ENCODE measurements at regions not wholly inside any gene's neighbourhood (a gene's known extent, or its start where the extent isn't known, plus 50 kb on each side); places are given as distances from the start of the nearest gene placed in this dataset.

DNA sequence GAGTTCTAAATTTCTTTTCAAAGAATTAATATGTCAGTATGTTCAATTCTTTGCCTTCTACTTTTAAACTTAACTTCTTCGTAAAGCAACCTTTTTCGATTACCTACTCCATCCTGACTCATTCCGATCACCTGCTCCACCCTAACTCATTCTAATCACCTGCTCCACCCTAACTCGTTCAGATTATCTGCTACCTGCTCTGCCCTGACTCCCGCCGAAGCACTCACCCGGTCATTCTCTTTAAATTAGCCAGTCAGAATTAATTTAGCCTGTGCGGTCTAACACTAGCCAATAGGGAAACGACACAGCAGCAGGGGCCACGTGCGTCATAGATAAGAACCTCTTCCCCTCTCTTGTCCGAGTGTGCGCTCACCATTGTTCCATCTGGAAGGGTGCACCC, 60.1 kb upstream of the SH3RF1 start:
- Histone ChIP-seq H3K27ac (ENCODE audit: low read depth, low read length) (no peak overlapping the region), H3K36me3 (ENCODE audit: control insufficient read depth in 2 of 4, insufficient read depth in 4 of 4, low read length in 3 of 4) (no peaks in the 10 kb centered on the region), H3K79me1 (ENCODE audit: low read depth, low read length) (no peaks in the 10 kb centered on the region), H2BK120ac (replicated peaks; ENCODE audit: low read depth, low read length) (no peak overlapping the region), H2BK12ac (ENCODE audit: low read depth, low read length) (no peak overlapping the region), H3K9ac (replicated peaks in 1 of 4; ENCODE audit: extremely low read depth in 1 of 4, low read depth in 3 of 4, low read length in 3 of 4) (no peak overlapping the region), H3K4me3 (ENCODE audit: extremely low read depth in 1 of 4, insufficient read depth in 2 of 4, low read depth in 3 of 4, low read length in 4 of 4) (no peak overlapping the region), H2BK15ac (ENCODE audit: low read length) (no peak overlapping the region), H4K5ac (ENCODE audit: insufficient read length, low read depth, low read length) (no peak overlapping the region), H3K79me2 (ENCODE audit: control insufficient read depth in 1 of 2, insufficient read depth in 2 of 2, low read length in 2 of 2) (no peaks in the 10 kb centered on the region), H2BK20ac (ENCODE audit: low read length) (no peak overlapping the region), H3K4me2 (ENCODE audit: insufficient read depth in 1 of 2, low read depth in 2 of 2, low read length in 2 of 2) (no peak overlapping the region), H3K4ac (replicated peaks; ENCODE audit: insufficient read length, low read depth, low read length) (no peak overlapping the region), H4K8ac (ENCODE audit: extremely low read depth, insufficient read depth, low read length) (no peak overlapping the region), H4K91ac (replicated peaks; ENCODE audit: insufficient read length, low read length) (no peak overlapping the region), H3K56ac (replicated peaks; ENCODE audit: insufficient read length, low read depth, low read length) (no peak overlapping the region), H3K23me2 (ENCODE audit: low read depth, low read length) (no peaks in the 10 kb centered on the region), H3K27me3 (replicated peaks in 1 of 4; ENCODE audit: control insufficient read depth in 3 of 4, extremely low read depth in 1 of 4, insufficient read depth in 3 of 4, low read length in 3 of 4) (no peaks in the 10 kb centered on the region), H2BK5ac (ENCODE audit: low read depth, low read length) (no peak overlapping the region), H3K9me3 (ENCODE audit: insufficient read depth in 2 of 2, low read depth in 1 of 2, low read length in 1 of 2) (peaks cover 0 to 3% of the 10 kb centered on the region in 2 experiments; a peak in 1 of 4 replicates), H3K23ac (ENCODE audit: insufficient read length) (no peak overlapping the region), H2AFZ (ENCODE audit: low read length) (no peak overlapping the region), H2AK5ac (ENCODE audit: low read depth, low read length) (no peak overlapping the region), H3K14ac (ENCODE audit: insufficient read length) (no peak overlapping the region), H4K20me1 (replicated peaks in 1 of 2; ENCODE audit: control insufficient read depth in 1 of 2, insufficient read depth in 2 of 2, low read length in 2 of 2) (no peaks in the 10 kb centered on the region), H3K4me1 (replicated peaks in 1 of 4; ENCODE audit: control insufficient read depth in 3 of 4, insufficient read depth in 4 of 4, low read length in 3 of 4) (no peaks in the 10 kb centered on the region), H3K18ac (ENCODE audit: extremely low read depth, low read length) (no peak overlapping the region)
- ChIA-PET CTCF (ENCODE audit: partially characterized antibody) (interaction anchor here (0.6 kb wide), 2 partner anchors 69 to 467 kb away, joined by 3 to 4 read pairs; no protein-coding TSS in a partner anchor), POLR2A (ENCODE audit: partially characterized antibody) (interaction anchor here (1.6 kb wide), 1 partner anchor 61 kb away, joined by 4 read pairs; no protein-coding TSS in a partner anchor)
- DNase-seq (ENCODE audit: low read depth in 1 of 2, low spot score in 2 of 2): no peak
- no peak for FAIRE-seq
- TF ChIP-seq RBBP5 (IDR thresholded peaks at IDR 0.05; ENCODE audit: borderline replicate concordance, low read depth, low read length) (no peak), RXRA (IDR thresholded peaks at IDR 0.05; ENCODE audit: insufficient read depth, low read depth, low read length) (no peak), FOSL1 (IDR thresholded peaks at IDR 0.05; ENCODE audit: insufficient read depth, low read depth, low read length) (no peak), YY1 (IDR thresholded peaks at IDR 0.05; ENCODE audit: low read depth, low read length) (no peak), GABPA (IDR thresholded peaks at IDR 0.05; ENCODE audit: borderline replicate concordance, insufficient read depth, low read length) (no peak), SP2 (IDR thresholded peaks at IDR 0.05; ENCODE audit: low read length) (no peak), TAF7 (optimal IDR thresholded peaks at IDR 0.05; ENCODE audit: borderline replicate concordance, low read depth, low read length) (no peak), PHF8 (conservative IDR thresholded peaks at IDR 0.05; ENCODE audit: low read depth, low read length) (no peak), CTBP2 (IDR thresholded peaks at IDR 0.05; ENCODE audit: borderline replicate concordance, insufficient read depth, insufficient read length, low read length) (no peak), SP1 (IDR thresholded peaks at IDR 0.05; ENCODE audit: low read depth, low read length) (no peak), HDAC2 (IDR thresholded peaks at IDR 0.05; ENCODE audit: borderline replicate concordance in 1 of 2, low read depth in 2 of 2, low read length in 2 of 2) (no peak), GTF2F1 (IDR thresholded peaks at IDR 0.05; ENCODE audit: borderline replicate concordance, low read depth, low read length) (no peak)
- 93% methylated on average over 13 of the region's 13 CpGs; no CpG with 5 or more reads in 1 of the 2 experiments for WGBS, 2 experiments (ENCODE audit: extremely low coverage in 1 of 2, insufficient coverage in 1 of 2, insufficient read length in 1 of 2, insufficient replicate concordance in 2 of 2, low coverage in 1 of 2, low lambda C conversion rate in 2 of 2, missing lambda C conversion rate in 1 of 2)
